ENCODE measurements at regions not wholly inside any gene's neighbourhood (a gene's known extent, or its start where the extent isn't known, plus 50 kb on each side); places are given as distances from the start of the nearest gene placed in this dataset.

DNA sequence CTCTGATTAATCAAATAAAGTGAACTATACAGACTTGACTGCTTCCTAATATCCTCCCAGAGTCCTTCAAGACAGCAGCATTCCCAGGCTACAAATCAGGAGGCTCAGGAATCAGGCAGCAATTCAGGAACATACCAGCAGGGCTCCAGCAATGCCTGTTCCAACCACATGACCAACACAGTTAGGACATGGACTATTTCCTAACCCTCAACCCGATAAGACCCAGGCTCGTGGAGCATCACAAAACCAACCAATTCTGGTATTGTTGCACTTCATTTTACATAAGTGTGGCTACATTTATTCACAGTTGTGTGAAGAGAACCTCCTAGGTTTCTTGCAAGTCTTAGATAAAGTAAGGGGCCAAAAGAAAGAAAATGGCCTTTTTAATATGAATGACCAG lies 546.2 kb upstream of the ADGRL2 start:
- Histone ChIP-seq H2BK20ac (ENCODE audit: low read length) (no peak overlapping the region), H4K5ac (ENCODE audit: insufficient read length, low read depth, low read length) (no peak overlapping the region), H2BK12ac (ENCODE audit: low read depth, low read length) (no peak overlapping the region), H3K4me1 (replicated peaks in 1 of 4; ENCODE audit: control insufficient read depth in 3 of 4, insufficient read depth in 4 of 4, low read length in 3 of 4) (peaks cover 0 to 22% (median 5%) of the 10 kb centered on the region in 4 experiments; a peak in 2 of 7 replicates), H4K20me1 (replicated peaks in 1 of 2; ENCODE audit: control insufficient read depth in 1 of 2, insufficient read depth in 2 of 2, low read length in 2 of 2) (no peaks in the 10 kb centered on the region), H2AK5ac (ENCODE audit: low read depth, low read length) (no peak overlapping the region), H2AFZ (ENCODE audit: low read length) (no peak overlapping the region), H2BK15ac (ENCODE audit: low read length) (no peak overlapping the region), H3K23ac (ENCODE audit: insufficient read length) (no peak overlapping the region), H3K4me2 (ENCODE audit: insufficient read depth in 1 of 2, low read depth in 2 of 2, low read length in 2 of 2) (no peak overlapping the region), H2BK120ac (replicated peaks; ENCODE audit: low read depth, low read length) (no peak overlapping the region), H3K9ac (replicated peaks in 1 of 4; ENCODE audit: extremely low read depth in 1 of 4, low read depth in 3 of 4, low read length in 3 of 4) (no peak overlapping the region), H3K9me3 (ENCODE audit: insufficient read depth in 2 of 2, low read depth in 1 of 2, low read length in 1 of 2) (peaks cover 0 to 2% of the 10 kb centered on the region in 2 experiments; a peak in 1 of 4 replicates), H3K56ac (replicated peaks; ENCODE audit: insufficient read length, low read depth, low read length) (no peak overlapping the region), H3K79me1 (ENCODE audit: low read depth, low read length) (no peaks in the 10 kb centered on the region), H4K91ac (replicated peaks; ENCODE audit: insufficient read length, low read length) (no peak overlapping the region), H2BK5ac (ENCODE audit: low read depth, low read length) (no peak overlapping the region), H3K18ac (ENCODE audit: extremely low read depth, low read length) (no peak overlapping the region), H3K27me3 (replicated peaks in 1 of 4; ENCODE audit: control insufficient read depth in 3 of 4, extremely low read depth in 1 of 4, insufficient read depth in 3 of 4, low read length in 3 of 4) (no peaks in the 10 kb centered on the region), H3K14ac (ENCODE audit: insufficient read length) (no peak overlapping the region), H3K23me2 (ENCODE audit: low read depth, low read length) (no peaks in the 10 kb centered on the region; the same call in 1 of the 2 replicates), H3K4me3 (ENCODE audit: extremely low read depth in 1 of 4, insufficient read depth in 2 of 4, low read depth in 3 of 4, low read length in 4 of 4) (no peak overlapping the region), H3K27ac (ENCODE audit: low read depth, low read length) (no peak overlapping the region), H3K36me3 (ENCODE audit: control insufficient read depth in 2 of 4, insufficient read depth in 4 of 4, low read length in 3 of 4) (peaks cover 0 to 28% (median 0%) of the 10 kb centered on the region in 4 experiments; a peak in 1 of 8 replicates), H4K8ac (ENCODE audit: extremely low read depth, insufficient read depth, low read length) (no peak overlapping the region), H3K4ac (replicated peaks; ENCODE audit: insufficient read length, low read depth, low read length) (no peak overlapping the region), H3K79me2 (ENCODE audit: control insufficient read depth in 1 of 2, insufficient read depth in 2 of 2, low read length in 2 of 2) (no peaks in the 10 kb centered on the region)
- POLR2A ChIA-PET (ENCODE audit: partially characterized antibody), result no interaction called here
- DNase-seq (ENCODE audit: low read depth in 1 of 2, low spot score in 2 of 2) (peak; percentile 43 to 54), FAIRE-seq (peak; percentile 88)
- 97% methylated on average over 2 of the region's 2 CpGs; no CpG with 5 or more reads in 1 of the 2 experiments for WGBS, 2 experiments (ENCODE audit: extremely low coverage in 1 of 2, insufficient coverage in 1 of 2, insufficient read length in 1 of 2, insufficient replicate concordance in 2 of 2, low coverage in 1 of 2, low lambda C conversion rate in 2 of 2, missing lambda C conversion rate in 1 of 2)
- CTCF ChIA-PET (ENCODE audit: partially characterized antibody), result interaction anchor here (1.2 to 2.0 kb wide), 2 partner anchors 12 to 209 kb away, joined by 4 to 5 read pairs; no protein-coding TSS in a partner anchor
- TF ChIP-seq USF2 (IDR thresholded peaks at IDR 0.05; ENCODE audit: low read length), result peak; percentile 62
- TF ChIP-seq POLR2AphosphoS5 (IDR thresholded peaks at IDR 0.05; ENCODE audit: low read depth, low read length), result peak; percentile 48
- TF ChIP-seq SUZ12 (IDR thresholded peaks at IDR 0.05; ENCODE audit: low read length), result no peak
- TF ChIP-seq POLR2A (IDR thresholded peaks at IDR 0.05; ENCODE audit: control extremely low read depth in 1 of 2, low read depth in 2 of 2, low read length in 2 of 2), result peak in 1 of 2 experiments; percentile 20; a peak in 1 of 3 replicates
- no peak for TF ChIP-seq CHD2 (IDR thresholded peaks at IDR 0.05; ENCODE audit: low read length)
- TF ChIP-seq MAX (IDR thresholded peaks at IDR 0.05), result peak; percentile 76
- peak; percentile 30 to 55; a peak in 3 of 4 replicates for TF ChIP-seq RAD21 (IDR thresholded peaks at IDR 0.05 in 1 of 2, conservative IDR thresholded peaks at IDR 0.05 in 1 of 2; ENCODE audit: low read depth in 2 of 2, low read length in 2 of 2)
- TF ChIP-seq SIRT6 (IDR thresholded peaks at IDR 0.05; ENCODE audit: low read length), result no peak
- peak; percentile 82 for TF ChIP-seq TEAD4 (IDR thresholded peaks at IDR 0.05; ENCODE audit: low read depth, low read length)
- TF ChIP-seq, protein P1, sequence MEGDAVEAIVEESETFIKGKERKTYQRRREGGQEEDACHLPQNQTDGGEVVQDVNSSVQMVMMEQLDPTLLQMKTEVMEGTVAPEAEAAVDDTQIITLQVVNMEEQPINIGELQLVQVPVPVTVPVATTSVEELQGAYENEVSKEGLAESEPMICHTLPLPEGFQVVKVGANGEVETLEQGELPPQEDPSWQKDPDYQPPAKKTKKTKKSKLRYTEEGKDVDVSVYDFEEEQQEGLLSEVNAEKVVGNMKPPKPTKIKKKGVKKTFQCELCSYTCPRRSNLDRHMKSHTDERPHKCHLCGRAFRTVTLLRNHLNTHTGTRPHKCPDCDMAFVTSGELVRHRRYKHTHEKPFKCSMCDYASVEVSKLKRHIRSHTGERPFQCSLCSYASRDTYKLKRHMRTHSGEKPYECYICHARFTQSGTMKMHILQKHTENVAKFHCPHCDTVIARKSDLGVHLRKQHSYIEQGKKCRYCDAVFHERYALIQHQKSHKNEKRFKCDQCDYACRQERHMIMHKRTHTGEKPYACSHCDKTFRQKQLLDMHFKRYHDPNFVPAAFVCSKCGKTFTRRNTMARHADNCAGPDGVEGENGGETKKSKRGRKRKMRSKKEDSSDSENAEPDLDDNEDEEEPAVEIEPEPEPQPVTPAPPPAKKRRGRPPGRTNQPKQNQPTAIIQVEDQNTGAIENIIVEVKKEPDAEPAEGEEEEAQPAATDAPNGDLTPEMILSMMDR (IDR thresholded peaks at IDR 0.05; ENCODE audit: control extremely low read depth in 1 of 3, insufficient read depth in 1 of 3, low read depth in 1 of 3, low read length in 3 of 3), result peak; percentile 52 to 84 (median 79)

Data from H1 (cell line).